ENCODE measurements at regions not wholly inside any gene's neighbourhood (a gene's known extent, or its start where the extent isn't known, plus 50 kb on each side); places are given as distances from the start of the nearest gene placed in this dataset.

GRCh38 chr10:3625959-3626751, 158.9 kb downstream of the KLF6 start:
- DNase-seq (ENCODE audit: low read depth in 3 of 3) = no peak

- DNase-seq (ENCODE audit: low read depth in 3 of 3) = no peak
Observed at GRCh38 chr10:3624367-3624766, 160.6 kb downstream of the KLF6 start.

- DNase-seq (ENCODE audit: low read depth in 3 of 3) = no peak
Observed at GRCh38 chr10:3623746-3624145, 161.3 kb downstream of the KLF6 start.

- DNase-seq (ENCODE audit: low read depth in 3 of 3) = peak; percentile 15 to 26 (median 21)
Observed at GRCh38 chr10:3622845-3623621, 162.0 kb downstream of the KLF6 start.

- peak in 1 of 3 donors; percentile 7 for DNase-seq (ENCODE audit: low read depth in 3 of 3)
Observed at GRCh38 chr10:3622427-3622826, 162.6 kb downstream of the KLF6 start.

GRCh38 chr10:3620818-3621217, 164.2 kb downstream of the KLF6 start:
- no peak for DNase-seq (ENCODE audit: low read depth in 3 of 3)

- no peak for DNase-seq (ENCODE audit: low read depth in 3 of 3)
Observed at GRCh38 chr10:3619241-3619640, 165.8 kb downstream of the KLF6 start.

GRCh38 chr10:3616880-3617279, 168.1 kb downstream of the KLF6 start:
- DNase-seq (ENCODE audit: low read depth in 3 of 3) = no peak

GRCh38 chr10:3613318-3613717, 171.7 kb downstream of the KLF6 start:
- DNase-seq (ENCODE audit: low read depth in 3 of 3) = no peak

GRCh38 chr10:3612183-3613001, 172.6 kb downstream of the KLF6 start:
- DNase-seq (ENCODE audit: low read depth in 3 of 3) = no peak

GRCh38 chr10:3606309-3606708, 178.7 kb downstream of the KLF6 start:
- DNase-seq (ENCODE audit: low read depth in 3 of 3) = no peak

GRCh38 chr10:3605882-3606281, 179.1 kb downstream of the KLF6 start:
- no peak for DNase-seq (ENCODE audit: low read depth in 3 of 3)

GRCh38 chr10:3595736-3596135, 189.3 kb downstream of the KLF6 start:
- DNase-seq (ENCODE audit: low read depth in 3 of 3) = no peak

GRCh38 chr10:3593611-3594010, 191.4 kb downstream of the KLF6 start:
- no peak for DNase-seq (ENCODE audit: low read depth in 3 of 3)

- DNase-seq (ENCODE audit: low read depth in 3 of 3) = no peak
Observed at GRCh38 chr10:3592424-3592823, 192.6 kb downstream of the KLF6 start.

- no peak for DNase-seq (ENCODE audit: low read depth in 3 of 3)
Observed at GRCh38 chr10:3588816-3589215, 196.2 kb downstream of the KLF6 start.

GRCh38 chr10:3588346-3588745, 196.7 kb downstream of the KLF6 start:
- no peak for DNase-seq (ENCODE audit: low read depth in 3 of 3)

- DNase-seq (ENCODE audit: low read depth in 3 of 3) = no peak
Observed at GRCh38 chr10:3584926-3585784, 199.9 kb downstream of the KLF6 start.

GRCh38 chr10:3580565-3580964, 204.4 kb downstream of the KLF6 start:
- no peak for DNase-seq (ENCODE audit: low read depth in 3 of 3)

GRCh38 chr10:3579845-3580244, 205.2 kb downstream of the KLF6 start:
- DNase-seq (ENCODE audit: low read depth in 3 of 3) = no peak

GRCh38 chr10:3578682-3579081, 206.3 kb downstream of the KLF6 start:
- DNase-seq (ENCODE audit: low read depth in 3 of 3) = no peak

Data from stimulated activated CD4-positive, alpha-beta T cell treated with anti-CD3 and anti-CD28 coated beads, TNF-alpha, amount 100 ng/mL, for 48 hours (primary cell).